GM12878 (cell line): ENCODE measurements at regions not wholly inside any gene's neighbourhood (a gene's known extent, or its start where the extent isn't known, plus 50 kb on each side); places are given as distances from the start of the nearest gene placed in this dataset.

Experiments
- CEBPB ChIP-seq, 2 experiments: fragments of 150-350 bp in 1 of 2; IDR thresholded peaks; 2 replicates each; pipeline ENCODE4 v1.6.1; 2012 to 2014; ENCODE audit warnings: low read depth in 2 of 2, low read length in 2 of 2, borderline replicate concordance in 1 of 2, inconsistent platforms in 1 of 2
- JUNB ChIP-seq: IDR thresholded peaks from 2 replicates; pipeline ENCODE4 v1.6.1; 2016; ENCODE audit warnings: antibody characterized with exemption, mild to moderate bottlenecking
- NFXL1 ChIP-seq: fragments of 450-650 bp; IDR thresholded peaks from 2 replicates; pipeline ENCODE4 v1.6.1; 2017; ENCODE audit warnings: antibody characterized with exemption, mild to moderate bottlenecking, borderline replicate concordance
- POLR2A ChIP-seq: IDR thresholded peaks from 2 replicates; pipeline ENCODE4 v1.6.1; 2011; ENCODE audit warnings: low read depth, mild to moderate bottlenecking, low read length
- POLR2AphosphoS5 ChIP-seq: IDR thresholded peaks from 2 replicates; pipeline ENCODE4 v1.6.1; 2011; ENCODE audit warnings: mild to moderate bottlenecking, low read length, inconsistent platforms
- TF ChIP-seq, protein P1 (sequence below), 3 experiments: IDR thresholded peaks in 2 of 3; conservative IDR thresholded peaks in 1 of 3; 2 replicates each; pipeline ENCODE4 v1.5.1; 2011; ENCODE audit warnings: low read depth in 3 of 3, low read length in 3 of 3, mild to moderate bottlenecking in 3 of 3, control low read depth in 2 of 3, moderate library complexity in 2 of 3, inconsistent platforms in 1 of 3, mixed read lengths in 1 of 3; ENCODE audit not compliant: control insufficient read depth in 2 of 3, insufficient read depth in 1 of 3; ENCODE audit errors: extremely low read depth in 1 of 3
- TF ChIP-seq, protein P2 (sequence below): fragments of 150-350 bp; IDR thresholded peaks from 2 replicates; pipeline ENCODE4 v1.6.1; 2016; ENCODE audit warnings: low read depth, low read length
- TF ChIP-seq, protein P3 (sequence below): IDR thresholded peaks from 2 replicates; pipeline ENCODE4 v1.6.1; 2011; ENCODE audit warnings: low read depth, mild to moderate bottlenecking, low read length, moderate library complexity, borderline replicate concordance; ENCODE audit errors: extremely low read depth
- TF ChIP-seq, protein P4 (sequence below): IDR thresholded peaks from 2 replicates; pipeline ENCODE4 v1.6.1; 2012; ENCODE audit warnings: low read depth, low read length, improper control_type of control experiment
- TF ChIP-seq, protein P5 (sequence below): IDR thresholded peaks from 2 replicates; pipeline ENCODE4 v1.6.1; 2012; ENCODE audit warnings: low read depth, low read length, improper control_type of control experiment
- TF ChIP-seq, protein P6 (sequence below): IDR thresholded peaks from 2 replicates; pipeline ENCODE4 v1.6.1; 2011; ENCODE audit warnings: borderline replicate concordance, low read depth, mild to moderate bottlenecking, moderate library complexity, mixed read lengths, low read length; ENCODE audit not compliant: insufficient read depth; ENCODE audit errors: extremely low read length

DNA sequence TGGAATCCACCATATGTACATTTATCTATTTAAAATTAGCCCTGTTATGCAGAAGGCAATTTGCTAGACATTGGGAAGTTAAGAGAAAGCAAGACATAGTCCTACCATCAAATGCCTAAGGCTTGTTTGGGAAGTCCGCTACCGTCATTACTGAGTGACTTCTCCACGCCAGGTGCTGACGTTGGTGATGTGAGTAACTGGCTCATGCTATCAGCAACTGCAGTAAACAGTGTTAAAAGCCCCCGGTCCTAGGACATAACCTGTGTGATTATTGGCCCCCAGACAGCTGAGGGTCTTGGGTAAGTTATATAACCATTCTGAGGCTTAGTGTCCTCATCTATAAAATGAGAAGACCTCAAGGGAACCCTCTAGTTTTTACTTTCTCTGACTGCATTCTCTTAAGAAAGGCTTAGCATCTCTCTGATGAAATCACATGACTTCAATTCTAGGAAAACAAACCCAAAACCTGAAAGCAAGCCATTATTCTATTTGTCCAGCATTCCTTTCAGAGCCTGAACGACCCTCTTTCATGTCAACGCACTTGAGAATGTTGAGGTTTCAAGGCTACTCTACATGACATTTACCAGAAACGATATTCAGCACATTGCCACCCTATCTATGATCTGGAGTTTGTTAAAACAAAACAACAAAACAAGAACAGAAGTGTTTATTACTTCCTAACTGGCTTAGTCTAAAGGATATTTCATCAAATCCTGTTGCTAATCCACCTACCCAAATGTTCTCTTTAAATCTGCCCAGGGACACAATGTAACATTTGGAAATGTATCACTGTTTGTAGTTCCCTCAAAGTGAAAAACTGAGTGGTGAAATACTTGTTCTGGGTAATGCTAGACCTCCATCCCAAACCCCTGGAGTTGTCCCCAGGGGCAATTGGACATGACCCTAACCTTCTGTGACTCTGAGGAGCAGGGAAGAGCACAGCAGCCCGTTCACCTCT lies 133.8 kb downstream of the BTBD3 start:
- no peak for TF ChIP-seq NFXL1
- TF ChIP-seq, protein P1, sequence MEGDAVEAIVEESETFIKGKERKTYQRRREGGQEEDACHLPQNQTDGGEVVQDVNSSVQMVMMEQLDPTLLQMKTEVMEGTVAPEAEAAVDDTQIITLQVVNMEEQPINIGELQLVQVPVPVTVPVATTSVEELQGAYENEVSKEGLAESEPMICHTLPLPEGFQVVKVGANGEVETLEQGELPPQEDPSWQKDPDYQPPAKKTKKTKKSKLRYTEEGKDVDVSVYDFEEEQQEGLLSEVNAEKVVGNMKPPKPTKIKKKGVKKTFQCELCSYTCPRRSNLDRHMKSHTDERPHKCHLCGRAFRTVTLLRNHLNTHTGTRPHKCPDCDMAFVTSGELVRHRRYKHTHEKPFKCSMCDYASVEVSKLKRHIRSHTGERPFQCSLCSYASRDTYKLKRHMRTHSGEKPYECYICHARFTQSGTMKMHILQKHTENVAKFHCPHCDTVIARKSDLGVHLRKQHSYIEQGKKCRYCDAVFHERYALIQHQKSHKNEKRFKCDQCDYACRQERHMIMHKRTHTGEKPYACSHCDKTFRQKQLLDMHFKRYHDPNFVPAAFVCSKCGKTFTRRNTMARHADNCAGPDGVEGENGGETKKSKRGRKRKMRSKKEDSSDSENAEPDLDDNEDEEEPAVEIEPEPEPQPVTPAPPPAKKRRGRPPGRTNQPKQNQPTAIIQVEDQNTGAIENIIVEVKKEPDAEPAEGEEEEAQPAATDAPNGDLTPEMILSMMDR (IDR thresholded peaks at IDR 0.05 in 2 of 3, conservative IDR thresholded peaks at IDR 0.05 in 1 of 3; ENCODE audit: control insufficient read depth in 2 of 3, extremely low read depth in 1 of 3, insufficient read depth in 1 of 3, low read depth in 3 of 3, low read length in 3 of 3): no peak
- no peak for TF ChIP-seq POLR2A
- no peak for TF ChIP-seq CEBPB (IDR thresholded peaks at IDR 0.05; ENCODE audit: borderline replicate concordance in 1 of 2, low read depth in 2 of 2, low read length in 2 of 2)
- TF ChIP-seq, protein P2, sequence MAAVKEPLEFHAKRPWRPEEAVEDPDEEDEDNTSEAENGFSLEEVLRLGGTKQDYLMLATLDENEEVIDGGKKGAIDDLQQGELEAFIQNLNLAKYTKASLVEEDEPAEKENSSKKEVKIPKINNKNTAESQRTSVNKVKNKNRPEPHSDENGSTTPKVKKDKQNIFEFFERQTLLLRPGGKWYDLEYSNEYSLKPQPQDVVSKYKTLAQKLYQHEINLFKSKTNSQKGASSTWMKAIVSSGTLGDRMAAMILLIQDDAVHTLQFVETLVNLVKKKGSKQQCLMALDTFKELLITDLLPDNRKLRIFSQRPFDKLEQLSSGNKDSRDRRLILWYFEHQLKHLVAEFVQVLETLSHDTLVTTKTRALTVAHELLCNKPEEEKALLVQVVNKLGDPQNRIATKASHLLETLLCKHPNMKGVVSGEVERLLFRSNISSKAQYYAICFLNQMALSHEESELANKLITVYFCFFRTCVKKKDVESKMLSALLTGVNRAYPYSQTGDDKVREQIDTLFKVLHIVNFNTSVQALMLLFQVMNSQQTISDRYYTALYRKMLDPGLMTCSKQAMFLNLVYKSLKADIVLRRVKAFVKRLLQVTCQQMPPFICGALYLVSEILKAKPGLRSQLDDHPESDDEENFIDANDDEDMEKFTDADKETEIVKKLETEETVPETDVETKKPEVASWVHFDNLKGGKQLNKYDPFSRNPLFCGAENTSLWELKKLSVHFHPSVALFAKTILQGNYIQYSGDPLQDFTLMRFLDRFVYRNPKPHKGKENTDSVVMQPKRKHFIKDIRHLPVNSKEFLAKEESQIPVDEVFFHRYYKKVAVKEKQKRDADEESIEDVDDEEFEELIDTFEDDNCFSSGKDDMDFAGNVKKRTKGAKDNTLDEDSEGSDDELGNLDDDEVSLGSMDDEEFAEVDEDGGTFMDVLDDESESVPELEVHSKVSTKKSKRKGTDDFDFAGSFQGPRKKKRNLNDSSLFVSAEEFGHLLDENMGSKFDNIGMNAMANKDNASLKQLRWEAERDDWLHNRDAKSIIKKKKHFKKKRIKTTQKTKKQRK: no peak
- TF ChIP-seq, protein P3, sequence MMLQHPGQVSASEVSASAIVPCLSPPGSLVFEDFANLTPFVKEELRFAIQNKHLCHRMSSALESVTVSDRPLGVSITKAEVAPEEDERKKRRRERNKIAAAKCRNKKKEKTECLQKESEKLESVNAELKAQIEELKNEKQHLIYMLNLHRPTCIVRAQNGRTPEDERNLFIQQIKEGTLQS: no peak
- TF ChIP-seq POLR2AphosphoS5: no peak
- TF ChIP-seq, protein P4, sequence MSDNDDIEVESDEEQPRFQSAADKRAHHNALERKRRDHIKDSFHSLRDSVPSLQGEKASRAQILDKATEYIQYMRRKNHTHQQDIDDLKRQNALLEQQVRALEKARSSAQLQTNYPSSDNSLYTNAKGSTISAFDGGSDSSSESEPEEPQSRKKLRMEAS: no peak
- TF ChIP-seq, protein P5, sequence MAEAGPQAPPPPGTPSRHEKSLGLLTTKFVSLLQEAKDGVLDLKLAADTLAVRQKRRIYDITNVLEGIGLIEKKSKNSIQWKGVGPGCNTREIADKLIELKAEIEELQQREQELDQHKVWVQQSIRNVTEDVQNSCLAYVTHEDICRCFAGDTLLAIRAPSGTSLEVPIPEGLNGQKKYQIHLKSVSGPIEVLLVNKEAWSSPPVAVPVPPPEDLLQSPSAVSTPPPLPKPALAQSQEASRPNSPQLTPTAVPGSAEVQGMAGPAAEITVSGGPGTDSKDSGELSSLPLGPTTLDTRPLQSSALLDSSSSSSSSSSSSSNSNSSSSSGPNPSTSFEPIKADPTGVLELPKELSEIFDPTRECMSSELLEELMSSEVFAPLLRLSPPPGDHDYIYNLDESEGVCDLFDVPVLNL: no peak
- no peak for TF ChIP-seq JUNB
- TF ChIP-seq, protein P6, sequence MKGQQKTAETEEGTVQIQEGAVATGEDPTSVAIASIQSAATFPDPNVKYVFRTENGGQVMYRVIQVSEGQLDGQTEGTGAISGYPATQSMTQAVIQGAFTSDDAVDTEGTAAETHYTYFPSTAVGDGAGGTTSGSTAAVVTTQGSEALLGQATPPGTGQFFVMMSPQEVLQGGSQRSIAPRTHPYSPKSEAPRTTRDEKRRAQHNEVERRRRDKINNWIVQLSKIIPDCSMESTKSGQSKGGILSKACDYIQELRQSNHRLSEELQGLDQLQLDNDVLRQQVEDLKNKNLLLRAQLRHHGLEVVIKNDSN: no peak
